RKO (cell line): ENCODE measurements at regions not wholly inside any gene's neighbourhood (a gene's known extent, or its start where the extent isn't known, plus 50 kb on each side); places are given as distances from the start of the nearest gene placed in this dataset.

ENCODE experiments used
- DNase-seq: peaks from one replicate; pipeline ENCODE4 v3.0.0-alpha.2; 2016; ENCODE audit warnings: low spot score

- DNase-seq = peak; percentile 44
These were observed 215.6 kb downstream of the TMEM114 start for GRCh38 chr16:8374586-8375231.

GRCh38 chr16:8373676-8374431, 216.5 kb downstream of the TMEM114 start:
- no peak for DNase-seq

- no peak for DNase-seq
These were observed 218.2 kb downstream of the TMEM114 start for GRCh38 chr16:8372141-8372540.

- peak; percentile 88 for DNase-seq
These were observed 219.7 kb downstream of the TMEM114 start for GRCh38 chr16:8370374-8371270.

GRCh38 chr16:8358937-8359336, 231.4 kb downstream of the TMEM114 start:
- no peak for DNase-seq

GRCh38 chr16:8355675-8356074, 234.6 kb downstream of the TMEM114 start:
- DNase-seq = peak; percentile 7

- DNase-seq = peak; percentile 72
These were observed 244.0 kb downstream of the TMEM114 start for GRCh38 chr16:8346294-8346693.

- no peak for DNase-seq
These were observed 248.0 kb downstream of the TMEM114 start for GRCh38 chr16:8342276-8342675.

GRCh38 chr16:8330761-8331160, 259.6 kb downstream of the TMEM114 start:
- no peak for DNase-seq

- DNase-seq = no peak
These were observed 264.1 kb downstream of the TMEM114 start for GRCh38 chr16:8326232-8326631.

GRCh38 chr16:8323153-8323552, 267.2 kb downstream of the TMEM114 start:
- DNase-seq = no peak

GRCh38 chr16:8320131-8320530, 270.2 kb downstream of the TMEM114 start:
- no peak for DNase-seq

GRCh38 chr16:8310816-8311215, 279.5 kb downstream of the TMEM114 start:
- no peak for DNase-seq

GRCh38 chr16:8310323-8310722, 280.0 kb downstream of the TMEM114 start:
- DNase-seq = no peak

- DNase-seq = no peak
These were observed 285.1 kb downstream of the TMEM114 start for GRCh38 chr16:8305201-8305600.

GRCh38 chr16:8299635-8300034, 290.7 kb downstream of the TMEM114 start:
- DNase-seq = no peak

- DNase-seq = no peak
These were observed 294.6 kb downstream of the TMEM114 start for GRCh38 chr16:8295513-8296237.

- no peak for DNase-seq
These were observed 296.9 kb downstream of the TMEM114 start for GRCh38 chr16:8293413-8293812.

- no peak for DNase-seq
These were observed 298.0 kb downstream of the TMEM114 start for GRCh38 chr16:8292271-8292670.

GRCh38 chr16:8286348-8286747, 304.0 kb downstream of the TMEM114 start:
- no peak for DNase-seq

- DNase-seq = no peak
These were observed 307.1 kb downstream of the TMEM114 start for GRCh38 chr16:8283195-8283594.

GRCh38 chr16:8278031-8278580, 312.2 kb downstream of the TMEM114 start:
- no peak for DNase-seq
